RPMI7951 (cell line): ENCODE measurements at regions not wholly inside any gene's neighbourhood (a gene's known extent, or its start where the extent isn't known, plus 50 kb on each side); places are given as distances from the start of the nearest gene placed in this dataset.
"Not testable (repeated sequence)": the region's sequence is repeated elsewhere in the genome, so short reads cannot be mapped to it uniquely, and the experiment has no call there.

Source experiments
- DNase-seq: peaks from one replicate; pipeline ENCODE4 v3.0.0-alpha.2; 2012; ENCODE audit warnings: low read depth

DNA sequence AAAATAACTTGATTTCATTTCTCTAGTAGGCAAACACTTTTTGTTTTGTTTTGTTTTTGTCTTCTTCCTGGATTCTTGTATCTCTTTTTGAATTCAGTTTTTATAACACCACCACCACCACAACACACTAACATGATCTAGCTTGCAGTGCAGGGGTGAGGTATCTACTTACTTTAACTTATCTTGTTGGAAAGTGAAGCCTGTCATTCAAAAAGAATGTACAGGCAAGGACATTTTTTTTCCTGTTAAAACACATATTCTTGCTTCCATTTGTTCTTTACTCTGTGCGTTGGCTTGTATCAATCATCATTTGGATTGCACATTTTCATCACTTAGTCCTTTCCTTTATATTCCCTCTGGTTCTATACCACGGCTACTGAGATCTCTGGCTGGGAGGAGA lies 824.2 kb downstream of the PLCL1 start:
- DNase-seq, result no peak

DNA sequence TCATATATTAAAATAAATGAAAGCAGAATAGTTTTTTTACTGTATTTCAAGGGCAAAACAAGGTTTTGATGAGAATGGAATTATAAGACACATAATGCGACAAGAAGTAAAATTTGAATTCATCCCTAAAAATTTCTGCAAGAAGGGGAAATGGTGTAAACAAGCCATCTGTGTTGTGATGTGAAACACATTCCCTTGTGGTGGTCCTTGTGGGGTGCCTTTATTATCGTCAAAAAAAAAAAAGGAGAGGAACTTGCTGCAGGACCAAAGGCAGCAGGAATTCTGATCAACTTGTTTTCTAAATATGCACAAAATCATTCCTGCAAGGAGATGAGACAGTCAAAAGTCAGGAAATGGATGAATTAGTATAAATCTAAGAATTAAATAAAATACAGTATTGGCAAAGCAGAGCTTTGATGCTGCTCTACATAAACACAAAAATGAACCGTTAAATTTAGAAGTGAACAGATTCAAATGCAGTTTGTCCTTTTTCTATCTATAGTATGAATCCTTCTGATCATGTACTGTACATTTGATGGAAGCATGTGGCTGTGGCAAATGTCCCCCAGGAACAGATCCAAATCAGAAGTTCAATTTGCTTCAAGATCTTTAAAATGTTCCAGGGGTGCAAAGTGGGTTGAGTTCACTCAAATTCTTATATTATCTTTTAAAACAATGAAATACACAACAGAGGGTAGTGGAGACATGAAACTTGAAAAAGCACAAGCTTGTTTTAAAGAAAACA lies 818.8 kb downstream of the PLCL1 start:
- DNase-seq, result no peak

DNA sequence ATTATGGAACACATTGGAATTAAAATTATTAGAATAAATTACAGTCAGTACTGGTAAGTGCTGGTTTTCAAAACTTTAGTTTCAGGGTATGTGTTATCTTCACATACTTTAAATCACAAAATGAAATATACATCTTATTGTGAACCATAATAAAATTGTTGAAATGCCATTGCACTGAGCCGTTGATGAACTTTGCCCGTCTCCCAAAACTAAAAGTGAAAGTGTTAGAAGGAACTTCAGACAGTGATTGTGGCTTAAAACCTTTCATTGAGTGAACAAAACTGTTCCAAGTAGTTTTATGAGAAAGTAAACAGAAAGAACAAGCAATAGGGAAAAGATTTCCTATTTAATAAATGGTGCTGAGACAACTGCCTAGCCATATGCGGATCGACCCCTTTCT lies 811.6 kb downstream of the PLCL1 start:
- DNase-seq, result peak; percentile 45

DNA sequence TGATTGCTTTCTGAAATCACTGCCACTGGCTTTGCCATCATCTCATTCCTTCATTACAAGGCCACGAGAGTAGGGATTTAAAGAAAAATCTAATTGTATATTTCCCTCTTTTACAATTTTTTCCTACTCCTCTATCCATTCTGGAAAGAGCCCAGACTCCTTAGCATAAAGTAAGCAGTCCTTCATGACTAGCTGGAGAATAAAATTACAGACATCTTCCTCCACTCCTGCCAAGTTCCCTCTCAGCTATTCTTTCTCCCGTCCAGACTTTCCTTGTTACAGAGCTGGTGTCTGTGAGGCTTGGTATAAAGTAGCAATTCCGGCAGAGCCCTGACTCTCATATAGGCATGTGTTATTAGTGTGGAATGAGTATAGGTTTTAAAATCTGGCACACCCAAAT lies 806.8 kb downstream of the PLCL1 start:
- no peak for DNase-seq

DNA sequence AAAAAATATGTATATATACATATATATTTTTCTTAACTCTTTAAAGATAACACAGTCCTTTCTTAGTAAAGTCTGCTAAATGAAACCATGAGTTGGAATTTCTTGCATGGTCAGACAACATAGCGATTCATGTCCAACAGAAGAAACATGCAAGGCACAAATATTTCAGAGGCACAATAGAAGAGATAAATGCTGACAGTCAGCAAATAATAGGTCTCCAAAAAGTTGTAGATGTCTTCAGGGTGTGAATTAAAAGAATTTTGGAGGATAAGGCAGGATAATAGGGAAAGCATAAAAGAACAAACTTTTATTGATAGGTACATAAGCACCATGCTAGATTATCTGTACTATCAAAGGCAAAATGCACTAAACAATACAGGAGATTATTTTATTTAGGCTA lies 800.2 kb downstream of the PLCL1 start:
- no peak for DNase-seq

DNA sequence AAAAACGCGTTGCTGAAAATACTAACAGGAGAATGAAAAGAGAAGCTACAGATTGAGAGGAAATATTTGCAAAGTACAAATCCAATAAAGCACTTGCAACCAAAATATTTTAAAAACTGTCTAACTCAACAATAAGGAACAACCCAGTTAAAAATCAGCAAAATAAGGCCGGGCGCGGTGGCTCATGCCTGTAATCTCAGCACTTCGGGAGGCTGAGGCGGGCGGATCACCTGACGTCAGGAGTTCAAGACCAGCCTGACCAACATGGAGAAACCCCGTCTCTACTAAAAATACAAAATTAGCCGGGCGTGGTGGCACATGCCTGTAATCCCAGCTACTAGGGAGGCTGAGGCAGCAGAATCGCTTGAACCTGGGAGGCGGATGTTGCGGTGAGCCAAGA lies 798.6 kb downstream of the PLCL1 start:
- not testable (repeated sequence) for DNase-seq

DNA sequence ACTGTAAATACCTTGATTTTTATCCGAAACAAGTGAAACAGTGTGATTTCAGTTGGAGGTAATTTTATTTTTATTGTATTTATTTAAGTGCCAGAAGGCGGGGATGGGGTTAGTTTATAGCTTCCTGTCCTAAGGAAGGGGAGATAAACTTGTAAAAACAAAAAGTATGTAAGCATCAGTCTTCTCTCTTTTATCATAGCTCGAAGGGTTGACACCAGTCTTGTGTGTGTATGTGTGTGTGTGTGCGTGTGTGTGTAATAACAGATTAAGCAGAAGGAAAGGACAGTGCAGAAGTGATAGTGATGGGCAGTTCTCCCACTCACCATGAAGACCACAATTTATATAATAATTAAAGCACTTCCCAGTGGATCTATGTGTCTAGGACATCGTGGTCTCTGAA lies 793.3 kb downstream of the PLCL1 start:
- DNase-seq, result no peak

DNA sequence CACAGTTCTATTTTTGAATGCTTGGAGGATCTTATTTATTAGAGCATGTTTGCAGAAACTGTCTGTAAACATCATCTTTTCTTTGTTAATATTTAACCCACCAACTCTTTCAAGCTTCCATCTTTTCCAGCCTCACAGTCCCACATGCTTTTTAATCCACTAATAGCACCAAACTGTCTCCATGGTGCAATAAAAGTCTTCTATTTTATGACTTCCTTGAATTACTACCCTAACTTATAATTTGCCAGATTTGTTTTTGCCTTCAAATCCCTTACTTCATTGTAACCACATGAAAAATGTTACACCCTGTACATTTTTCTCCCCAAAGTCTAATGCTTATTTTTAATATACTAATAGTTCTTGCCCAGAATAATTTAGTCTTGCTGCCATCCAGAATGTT lies 792.6 kb downstream of the PLCL1 start:
- no peak for DNase-seq

DNA sequence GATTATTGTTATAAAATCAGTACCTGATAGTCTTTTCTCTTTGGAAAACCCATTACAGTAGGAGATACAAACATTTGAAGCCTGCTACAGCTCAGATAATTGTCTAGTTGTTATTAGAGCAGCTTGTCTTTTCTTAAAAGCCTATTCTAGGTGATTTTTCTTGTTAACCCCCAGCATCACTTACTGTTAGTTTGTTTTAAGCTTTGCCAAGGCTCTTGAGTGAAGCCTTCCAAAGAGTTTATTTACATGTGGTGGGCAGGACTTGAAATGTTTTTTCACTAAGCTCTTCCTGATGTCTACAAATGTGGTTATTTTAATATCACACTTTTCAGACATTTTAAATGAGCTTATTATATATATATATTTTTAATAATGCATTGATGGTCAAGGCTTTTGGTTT lies 791.3 kb downstream of the PLCL1 start:
- DNase-seq, result no peak

DNA sequence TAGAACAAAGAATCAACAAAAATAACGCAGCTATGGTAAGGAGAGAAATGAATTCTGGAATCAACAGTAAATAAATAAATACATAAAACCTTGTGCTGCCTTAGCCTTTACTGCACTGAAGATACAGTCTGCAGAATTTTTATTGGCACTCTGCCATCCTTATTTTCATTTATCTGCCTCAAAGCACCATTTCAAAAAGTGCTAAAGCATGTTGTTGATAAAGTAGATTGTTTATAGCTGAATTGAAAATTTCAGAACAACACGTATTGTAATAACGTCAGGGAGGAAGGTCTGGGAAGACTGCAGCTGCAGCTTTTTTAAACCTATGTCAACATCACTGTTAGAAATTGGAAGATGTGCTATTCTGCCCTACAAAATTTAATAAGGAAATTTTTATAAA lies 787.2 kb downstream of the PLCL1 start:
- no peak for DNase-seq

DNA sequence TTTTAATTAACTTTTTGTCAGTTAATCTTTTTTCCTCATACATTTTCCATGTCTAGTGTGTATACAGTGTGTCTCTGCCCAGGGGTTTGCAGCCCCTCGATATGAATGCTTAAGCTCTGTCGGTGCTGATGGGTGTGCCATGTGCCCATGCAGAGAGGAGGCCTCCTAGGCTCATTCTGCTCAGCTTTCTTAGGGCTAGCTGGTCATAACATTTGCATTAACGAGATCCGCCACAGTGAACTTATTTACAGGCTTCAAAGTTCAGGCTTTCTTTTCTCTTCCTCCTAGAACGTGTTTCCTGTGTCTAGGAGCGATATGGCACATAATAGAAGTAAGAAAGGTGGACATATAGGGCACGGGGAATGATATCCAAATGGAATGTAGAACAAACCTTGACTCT lies 783.3 kb downstream of the PLCL1 start:
- no peak for DNase-seq

DNA sequence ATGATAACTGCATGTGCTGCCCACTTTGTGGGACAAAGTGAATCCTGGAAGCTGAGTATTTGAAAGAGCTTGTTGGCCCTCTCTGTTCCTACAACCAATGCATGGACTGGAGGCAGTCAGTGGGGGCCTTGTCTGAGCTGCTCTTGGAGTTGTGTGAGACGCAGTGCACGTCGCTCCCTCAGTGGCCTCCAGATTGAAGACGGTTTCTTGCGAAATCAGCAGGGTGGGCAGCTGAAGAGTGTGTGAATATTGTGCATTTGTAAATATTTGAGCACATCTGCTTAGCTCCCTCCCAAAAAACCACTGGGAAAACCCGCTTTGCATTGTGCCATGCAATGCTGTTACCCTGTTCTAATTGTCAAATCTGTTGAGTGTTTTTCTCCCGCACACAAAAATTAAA lies 782.8 kb downstream of the PLCL1 start:
- no peak for DNase-seq

DNA sequence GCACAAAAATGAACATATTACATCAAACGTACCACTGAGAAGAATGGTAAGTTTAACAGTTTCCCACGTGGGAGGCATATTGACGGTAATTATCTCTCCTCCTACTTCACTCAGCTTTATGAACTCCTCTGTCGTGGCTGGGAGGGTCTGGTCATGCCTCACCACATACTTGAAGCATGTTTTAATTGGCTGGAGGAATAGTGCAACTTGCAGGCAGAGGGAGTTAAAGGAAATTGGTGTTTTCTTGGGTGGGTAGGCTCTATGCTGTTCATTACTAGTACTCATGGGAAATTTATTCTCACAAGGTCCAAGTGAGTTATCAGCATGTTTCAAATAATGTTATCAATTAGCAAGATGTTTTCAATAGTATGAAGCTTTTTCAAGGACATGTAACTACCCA lies 767.0 kb downstream of the PLCL1 start:
- DNase-seq, result no peak

DNA sequence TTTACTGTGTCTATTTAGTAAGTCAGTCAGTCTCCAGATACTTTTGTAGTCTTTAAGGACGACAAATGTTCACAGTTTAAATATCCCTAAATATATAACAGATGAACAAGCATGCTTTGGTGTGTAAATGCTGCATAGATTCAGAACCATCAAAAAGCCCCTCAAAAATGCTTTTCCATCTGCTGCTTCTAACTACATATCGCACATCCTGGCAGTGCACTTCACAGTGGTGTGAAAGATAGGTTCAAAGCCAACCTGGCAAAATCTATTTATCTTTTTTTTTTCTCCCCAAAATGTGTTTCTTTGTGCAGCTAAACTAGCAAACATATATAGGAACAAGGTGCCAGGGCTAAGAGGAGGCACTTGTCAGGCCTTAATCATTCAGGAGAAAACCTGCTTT lies 753.8 kb downstream of the PLCL1 start:
- DNase-seq, result no peak

DNA sequence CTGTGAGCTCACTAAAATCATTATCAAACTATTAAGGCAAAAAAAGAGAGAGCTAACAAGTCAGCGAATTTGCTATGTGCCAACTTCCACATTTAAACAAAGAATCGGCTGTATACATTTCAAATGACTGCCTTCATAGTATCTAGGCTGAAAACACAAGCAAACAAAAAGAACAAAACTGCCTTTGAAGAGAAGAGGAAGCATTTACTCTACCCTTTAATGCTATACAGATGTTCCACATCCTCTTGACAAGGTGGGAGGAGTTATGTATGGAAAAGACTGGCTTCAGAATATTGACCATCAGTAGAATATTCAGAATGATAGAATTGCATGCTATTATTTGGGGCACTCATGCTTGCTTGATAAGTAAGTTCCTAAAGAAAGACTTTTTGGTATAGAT lies 741.7 kb downstream of the PLCL1 start:
- peak; percentile 31 for DNase-seq

DNA sequence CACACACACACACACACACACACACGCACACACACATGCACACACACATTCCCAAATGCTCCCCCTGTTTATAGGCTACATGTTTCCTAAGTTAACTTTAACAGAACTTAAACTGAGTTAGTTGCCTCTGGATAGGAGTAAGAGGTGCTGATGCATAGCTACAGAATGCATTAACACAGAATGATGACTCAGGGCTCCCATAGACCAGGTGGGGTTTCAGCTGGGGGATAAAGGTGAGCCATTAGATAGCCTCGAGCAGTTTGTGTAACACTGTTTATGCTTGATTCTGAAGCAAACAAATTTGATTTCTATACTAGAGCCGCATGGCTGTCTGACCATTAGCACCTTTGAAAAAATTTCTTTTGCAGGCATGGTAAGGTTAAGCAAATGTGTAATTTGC lies 741.0 kb downstream of the PLCL1 start:
- DNase-seq, result no peak

DNA sequence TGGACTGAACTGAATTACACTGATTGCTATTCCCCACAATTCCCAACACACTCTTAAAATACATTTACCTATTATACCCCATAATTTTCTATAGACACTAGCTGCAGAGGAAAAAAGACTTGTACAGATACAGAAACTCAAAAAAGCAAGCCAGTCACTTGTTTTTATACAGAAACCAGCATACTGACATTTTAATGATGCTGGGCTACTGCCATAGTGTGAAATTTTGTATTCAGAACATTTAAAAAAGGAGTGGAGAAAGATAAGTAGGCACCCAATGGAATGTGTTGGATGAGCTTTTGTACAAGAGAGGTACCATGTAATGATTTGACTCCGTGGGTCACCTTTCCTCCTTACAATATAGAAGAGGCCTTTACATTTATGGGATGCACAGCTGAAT lies 740.1 kb downstream of the PLCL1 start:
- no peak for DNase-seq

DNA sequence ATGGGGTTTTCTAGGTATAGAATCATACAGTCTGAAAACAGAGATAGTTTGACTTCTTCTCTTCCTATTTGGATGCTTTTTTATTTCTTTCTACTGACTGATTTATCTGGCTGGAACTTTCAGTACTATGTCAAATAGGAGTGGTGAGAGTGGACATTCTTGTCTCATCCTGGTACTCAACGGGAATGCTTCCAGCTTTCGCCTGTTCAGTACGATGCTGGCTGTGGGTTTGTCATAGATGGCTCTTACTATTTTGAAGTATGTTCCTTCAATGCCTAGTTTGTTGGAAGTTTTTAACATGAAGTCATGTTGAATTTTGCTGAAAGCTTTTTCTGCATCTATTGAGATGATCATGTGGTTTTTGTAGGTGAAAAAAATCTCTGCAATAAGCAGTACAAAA lies 730.4 kb downstream of the PLCL1 start:
- no peak for DNase-seq

DNA sequence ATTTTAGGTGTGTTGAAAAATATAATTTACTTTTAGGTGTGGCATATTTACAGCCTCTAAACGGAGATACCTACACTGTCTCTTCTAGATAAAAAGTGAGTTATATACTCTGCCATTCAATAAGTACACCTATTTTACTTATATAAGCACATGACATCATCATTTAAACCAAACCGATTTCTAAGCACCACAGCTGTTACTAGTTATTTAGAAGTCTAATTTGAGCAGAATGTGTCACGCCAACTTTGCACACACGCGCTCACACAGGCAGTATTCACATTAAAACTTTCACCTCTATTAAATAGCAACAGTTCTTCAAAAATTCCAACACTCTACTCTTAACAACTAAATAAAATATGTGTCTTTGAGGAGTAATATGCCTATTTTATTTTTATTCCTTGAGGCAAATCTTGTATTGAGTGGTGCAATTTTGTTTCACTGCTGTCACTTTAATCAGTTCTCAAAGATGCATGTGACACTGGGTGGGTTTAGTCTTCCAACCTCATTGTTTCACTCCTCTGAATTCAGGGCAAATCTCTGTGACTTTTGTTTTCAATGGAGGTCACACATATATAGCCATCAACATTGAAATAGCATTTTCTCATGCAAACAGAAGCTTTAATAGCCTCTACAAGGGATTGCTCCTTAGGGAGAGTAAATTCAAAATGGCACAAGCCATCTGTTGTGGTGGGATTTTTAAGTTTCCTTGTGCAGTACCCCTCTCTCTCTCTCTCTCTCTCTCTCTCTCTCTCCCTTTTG lies 721.0 kb downstream of the PLCL1 start:
- no peak for DNase-seq

DNA sequence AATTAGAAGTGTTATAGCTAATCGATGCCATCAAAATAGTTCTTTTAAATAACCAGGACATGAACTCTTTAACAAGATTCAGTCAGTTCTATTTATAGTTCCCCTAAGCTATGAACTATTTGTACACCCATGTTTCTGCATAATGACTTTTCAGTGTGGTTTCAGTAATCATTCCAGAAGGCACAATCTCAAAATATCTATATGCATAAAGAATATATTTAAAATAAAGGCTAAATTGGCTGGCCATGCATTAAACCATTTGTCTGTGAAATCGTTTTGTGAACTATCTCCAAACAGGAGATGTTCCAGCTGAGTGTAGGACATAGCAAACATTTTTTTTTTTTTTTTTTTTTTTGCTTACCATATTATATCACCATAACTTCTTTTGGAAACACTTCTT lies 719.3 kb downstream of the PLCL1 start:
- DNase-seq, result no peak

DNA sequence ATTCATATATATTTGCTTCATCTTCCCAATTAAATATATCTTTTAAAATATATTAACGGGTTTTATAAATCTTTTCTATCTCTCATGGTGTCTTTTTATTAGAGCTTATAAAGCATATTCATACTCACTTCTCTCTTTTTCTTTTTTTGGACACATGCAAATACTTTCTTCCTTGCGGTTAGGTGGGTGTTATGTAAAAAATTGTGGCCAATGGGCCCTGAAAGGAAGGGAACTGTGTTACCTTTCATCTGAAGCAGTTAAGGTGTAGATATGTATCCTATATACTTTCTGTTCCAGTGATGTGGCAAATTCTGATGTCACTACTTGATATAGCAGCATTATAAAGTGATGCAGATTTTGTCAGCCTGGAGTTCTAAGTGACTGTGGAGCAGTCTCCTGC lies 714.5 kb downstream of the PLCL1 start:
- no peak for DNase-seq

DNA sequence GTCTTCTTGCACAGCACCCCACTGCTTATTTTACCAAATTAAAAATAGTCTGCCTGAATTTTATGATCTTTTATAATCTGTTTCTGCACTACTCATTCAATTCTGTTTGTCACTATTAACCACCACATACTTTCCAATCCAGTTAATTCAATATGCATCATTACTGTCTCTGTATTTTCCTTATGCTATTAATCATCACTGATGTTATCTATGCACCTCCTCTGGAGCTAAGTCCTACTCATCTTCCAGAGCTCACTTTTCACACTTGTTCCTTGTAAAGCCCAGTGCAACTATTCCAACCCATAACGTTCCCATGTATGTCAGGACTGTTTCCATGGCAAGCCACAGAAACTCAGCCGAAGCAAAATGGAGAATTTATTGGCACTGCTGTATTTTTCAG lies 713.6 kb downstream of the PLCL1 start:
- DNase-seq, result no peak

DNA sequence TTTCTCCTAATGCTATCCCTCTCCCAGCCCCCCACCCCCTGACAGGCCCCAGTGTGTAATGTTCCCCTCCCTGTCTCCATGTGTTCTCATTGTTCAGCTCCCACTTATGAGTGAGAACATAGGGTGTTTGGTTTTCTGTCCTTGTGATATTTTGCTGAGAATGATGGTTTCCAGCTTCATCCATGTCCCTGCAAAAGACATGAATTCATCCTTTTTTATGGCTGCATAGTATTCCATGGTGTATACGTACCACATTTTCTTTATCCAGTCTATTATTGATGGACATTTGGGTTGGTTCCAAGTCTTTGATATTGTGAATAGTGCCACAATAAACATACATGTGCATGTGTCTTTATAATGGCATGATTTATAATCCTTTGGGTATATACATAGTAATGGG lies 704.2 kb downstream of the PLCL1 start:
- not testable (repeated sequence) for DNase-seq

DNA sequence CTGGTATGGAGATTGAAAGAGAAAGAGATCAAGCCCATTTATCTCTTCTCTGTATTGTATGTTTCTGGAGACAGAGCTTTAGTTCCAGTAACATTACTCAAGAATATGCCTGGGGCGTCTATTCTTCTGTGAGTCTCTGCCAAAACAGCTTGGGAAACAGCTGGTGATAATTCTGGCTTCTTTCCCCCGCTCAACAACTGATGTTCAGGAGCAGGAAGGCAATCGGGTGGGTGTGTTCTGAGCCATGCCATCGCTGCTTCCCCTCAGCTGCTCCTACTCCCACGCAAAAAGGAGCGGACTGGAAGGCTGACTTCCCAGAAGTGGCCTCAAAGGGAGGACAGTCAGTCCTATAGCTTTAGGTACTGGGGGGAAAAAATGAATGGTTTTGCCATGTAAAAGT lies 695.1 kb downstream of the PLCL1 start:
- DNase-seq, result peak; percentile 8
